NCI-H524 (cell line): ENCODE measurements at regions not wholly inside any gene's neighbourhood (a gene's known extent, or its start where the extent isn't known, plus 50 kb on each side); places are given as distances from the start of the nearest gene placed in this dataset.

Experiments
- DNase-seq, 2 experiments: peaks; one replicate each; lab custom pipeline; 2025; lab: John Stamatoyannopoulos, UW

DNA sequence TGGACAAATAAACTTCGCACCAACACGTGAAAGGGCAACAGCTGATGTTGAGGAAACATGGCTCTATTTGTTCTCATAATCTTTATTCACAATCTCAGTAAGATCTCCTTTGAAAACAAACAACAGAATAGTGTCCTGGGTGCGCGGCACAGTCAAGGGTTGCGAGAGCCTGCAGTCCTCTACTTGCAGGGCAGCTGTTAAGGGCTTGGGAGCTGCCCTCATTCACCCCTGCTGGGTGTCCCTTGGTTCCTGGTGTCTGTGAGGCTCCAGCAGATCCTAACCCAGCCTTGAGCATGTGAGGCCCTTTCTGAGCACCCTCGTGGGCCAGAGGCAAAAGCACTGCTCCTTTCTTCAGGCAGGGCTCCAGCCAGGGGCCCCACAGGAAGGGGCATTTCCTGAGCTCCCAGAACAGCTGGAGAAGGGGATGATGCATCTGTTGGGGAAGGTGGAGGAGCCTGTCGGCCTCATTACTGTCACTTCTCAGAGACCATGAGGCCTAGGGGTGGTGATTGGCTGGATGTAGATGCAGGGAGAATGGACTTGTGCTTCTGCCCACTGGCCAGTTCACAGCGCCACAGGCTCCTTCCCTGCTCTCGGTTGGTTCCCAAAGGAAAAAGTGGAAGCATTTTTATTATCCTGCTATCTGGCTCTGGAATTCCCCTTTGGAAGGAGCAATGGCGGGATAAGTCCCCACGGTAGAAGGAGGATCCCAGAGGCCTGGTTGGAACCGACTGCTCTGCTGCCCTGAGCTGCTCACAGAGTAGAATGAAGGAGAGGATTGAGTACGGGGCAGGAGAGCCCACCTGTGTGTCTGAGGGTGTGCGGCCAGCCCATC lies 51.9 kb upstream of the KLF13 start:
- peak; percentile 33 to 79 for DNase-seq

DNA sequence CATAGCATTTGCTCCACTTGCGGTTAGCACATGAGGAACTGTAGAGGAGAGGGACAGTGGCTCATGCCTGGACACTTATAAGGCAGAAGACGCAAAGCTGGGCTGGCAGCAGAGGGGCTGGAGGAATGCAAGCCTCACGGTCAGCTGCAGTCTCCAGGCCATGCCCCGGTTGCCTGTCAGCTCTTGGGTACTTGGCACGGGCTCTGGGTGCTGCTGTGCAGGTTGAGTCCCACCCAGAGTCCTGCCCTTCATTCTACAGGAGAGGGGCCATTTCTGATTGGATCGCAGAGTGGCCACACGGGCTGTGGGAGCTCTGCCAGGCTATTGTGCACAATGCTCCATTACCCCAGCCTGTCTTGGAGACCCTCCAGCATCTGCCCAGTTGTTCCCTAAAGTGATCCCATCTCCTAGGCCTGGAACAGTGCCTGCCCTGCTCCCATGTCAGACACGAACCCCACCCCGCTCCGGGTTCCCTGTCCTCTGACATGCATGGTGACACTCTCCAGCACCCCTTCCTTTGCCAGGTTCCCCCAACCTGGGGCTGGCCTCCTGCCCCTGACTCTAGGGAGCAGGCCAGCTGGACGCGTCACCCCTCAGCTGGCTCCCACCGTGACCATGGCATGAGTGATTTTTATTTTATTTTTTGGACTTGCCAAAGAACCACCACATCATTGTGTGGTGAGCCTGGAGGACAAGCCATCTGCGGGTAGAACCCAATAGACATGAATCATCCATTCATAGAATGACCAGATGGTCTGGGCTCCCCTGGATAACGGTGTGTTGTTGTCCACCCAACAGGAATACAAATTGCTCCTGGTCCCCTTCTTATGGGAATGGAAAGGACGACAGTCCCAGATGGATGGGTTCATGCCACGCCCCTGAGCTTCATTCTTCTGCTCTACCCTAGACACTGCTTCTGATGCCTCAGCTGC lies 51.0 kb upstream of the KLF13 start:
- DNase-seq = peak in 1 of 2 experiments; percentile 61

DNA sequence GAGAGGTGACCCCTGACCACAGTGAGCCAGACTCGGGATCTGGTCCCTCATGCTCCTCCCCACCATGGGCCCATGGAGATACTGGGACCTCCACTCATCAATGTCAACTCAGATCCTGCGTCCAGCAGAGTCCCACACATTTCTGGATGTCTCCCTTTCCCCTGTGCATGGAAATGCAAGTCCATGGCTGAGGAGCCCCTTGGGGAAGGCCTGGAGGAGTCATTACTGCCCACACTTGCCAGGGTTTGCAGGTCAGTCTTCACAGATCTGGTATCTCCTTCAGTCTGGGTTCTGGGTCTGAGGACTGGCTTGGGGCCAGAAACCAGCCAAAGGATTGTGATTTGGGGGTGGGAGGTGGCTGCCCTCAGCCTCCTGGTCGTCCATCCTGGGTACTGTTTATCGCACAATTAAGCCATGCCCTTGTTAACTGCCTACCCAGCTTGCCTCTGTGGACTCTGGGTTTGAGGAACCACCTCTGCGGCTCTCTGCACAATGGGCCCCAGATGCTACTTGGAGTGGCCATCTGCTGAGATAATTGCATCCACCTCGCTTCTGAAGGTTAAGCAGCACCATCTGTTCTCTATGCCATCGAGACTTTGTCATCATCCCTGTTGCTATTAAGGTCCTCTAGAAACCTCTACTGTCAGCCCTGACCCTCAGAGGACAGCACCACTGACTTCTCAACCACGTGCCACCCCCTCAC lies 49.9 kb upstream of the KLF13 start:
- peak; percentile 99 to 100 for DNase-seq
